H1 (cell line): ENCODE measurements at regions not wholly inside any gene's neighbourhood (a gene's known extent, or its start where the extent isn't known, plus 50 kb on each side); places are given as distances from the start of the nearest gene placed in this dataset.

ENCODE experiments used
- CTCF ChIA-PET: fragments of 300-600 bp; sonication (Branson Sonifier 250); formaldehyde crosslinking; loops from one replicate; lab custom pipeline; 2021; ENCODE audit not compliant: partially characterized antibody; lab: Charles Lee
- POLR2A ChIA-PET: fragments of 300-600 bp; sonication (Branson Sonifier 250); formaldehyde crosslinking; loops from one replicate; lab custom pipeline; 2021; ENCODE audit warnings: inconsistent platforms; ENCODE audit not compliant: partially characterized antibody; lab: Charles Lee
- DNase-seq, 2 experiments: peaks; one replicate each; pipeline versions ENCODE4 v3.0.0 to v3.0.0-alpha.2; 2010 to 2022; ENCODE audit warnings: low spot score in 2 of 2, low read depth in 1 of 2, mixed read lengths in 1 of 2
- FAIRE-seq: peaks from 2 replicates; lab custom pipeline; 2011; peaks lifted over from hg19 to GRCh38; lab: Jason Lieb, UNC
- H2AFZ ChIP-seq: 2 replicates; pipeline ENCODE4 v1.8.1; 2012; ENCODE audit warnings: low read length, inconsistent platforms
- H2AK5ac ChIP-seq: 2 replicates; pipeline ENCODE4 v1.6.1; 2013; ENCODE audit warnings: low read depth, low read length
- H2BK120ac ChIP-seq: replicated peaks from 2 replicates; pipeline ENCODE3; 2013; ENCODE audit warnings: low read depth, low read length, inconsistent platforms
- H2BK12ac ChIP-seq: 2 replicates; pipeline ENCODE4 v1.6.1; 2013; ENCODE audit warnings: low read depth, low read length
- H2BK15ac ChIP-seq: 2 replicates; pipeline ENCODE4 v1.6.1; 2013; ENCODE audit warnings: low read length
- H2BK20ac ChIP-seq: 2 replicates; pipeline ENCODE4 v1.6.1; 2013; ENCODE audit warnings: low read length
- H2BK5ac ChIP-seq: 2 replicates; pipeline ENCODE4 v1.6.1; 2013; ENCODE audit warnings: low read depth, low read length
- H3K14ac ChIP-seq: 2 replicates; pipeline ENCODE4 v1.6.1; 2013; ENCODE audit warnings: inconsistent platforms; ENCODE audit not compliant: insufficient read length
- H3K18ac ChIP-seq: 2 replicates; pipeline ENCODE4 v1.6.1; 2013; ENCODE audit warnings: low read length; ENCODE audit errors: extremely low read depth
- H3K23ac ChIP-seq: 2 replicates; pipeline ENCODE4 v1.6.1; 2013; ENCODE audit warnings: inconsistent platforms; ENCODE audit not compliant: insufficient read length
- H3K23me2 ChIP-seq: 2 replicates; pipeline ENCODE4 v1.6.1; 2013; ENCODE audit warnings: low read depth, low read length
- H3K27ac ChIP-seq: 2 replicates; pipeline ENCODE4 v1.6.1; 2011; ENCODE audit warnings: low read depth, low read length, inconsistent platforms
- H3K27me3 ChIP-seq, 4 experiments: replicated peaks in 1 of 4; 1 replicate in 1 of 4; 2 replicates in 3 of 4; pipeline versions ENCODE4 v1.6.1 to v1.8.1; 2011 to 2013; ENCODE audit warnings: low read length in 3 of 4, mild to moderate bottlenecking in 3 of 4, inconsistent platforms in 2 of 4, mixed read lengths in 2 of 4, moderate library complexity in 1 of 4; ENCODE audit not compliant: control insufficient read depth in 3 of 4, insufficient read depth in 3 of 4; ENCODE audit errors: extremely low read depth in 1 of 4
- H3K36me3 ChIP-seq, 4 experiments: 2 replicates each; pipeline versions ENCODE4 v1.6.1 to v1.8.1; 2011 to 2013; ENCODE audit warnings: mild to moderate bottlenecking in 4 of 4, low read length in 3 of 4, moderate library complexity in 2 of 4, control low read depth in 1 of 4, inconsistent platforms in 1 of 4; ENCODE audit not compliant: insufficient read depth in 4 of 4, control insufficient read depth in 2 of 4
- H3K4ac ChIP-seq: replicated peaks from 2 replicates; pipeline ENCODE3; 2013; ENCODE audit warnings: low read length, low read depth, mixed read lengths, inconsistent platforms; ENCODE audit not compliant: insufficient read length
- H3K4me1 ChIP-seq, 4 experiments: replicated peaks in 1 of 4; 1 replicate in 1 of 4; 2 replicates in 3 of 4; pipeline versions ENCODE4 v1.6.1 to v1.8.1; 2011 to 2013; ENCODE audit warnings: low read length in 3 of 4, inconsistent platforms in 2 of 4, mixed read lengths in 1 of 4; ENCODE audit not compliant: insufficient read depth in 4 of 4, control insufficient read depth in 3 of 4
- H3K4me2 ChIP-seq, 2 experiments: 2 replicates each; pipeline versions ENCODE4 v1.6.1 to v1.8.1; 2011 to 2013; ENCODE audit warnings: low read depth in 2 of 2, low read length in 2 of 2, control low read depth in 1 of 2, inconsistent platforms in 1 of 2, mild to moderate bottlenecking in 1 of 2; ENCODE audit not compliant: insufficient read depth in 1 of 2
- H3K4me3 ChIP-seq, 4 experiments: fragments of 200-600, 300-600 bp in 1 of 4; sonication (generic), shearing (Covaris generic), sonication (Bioruptor Twin) in 1 of 4; 2 replicates each; pipeline versions ENCODE4 v1.5.1 to v1.8.1; 2011 to 2016; ENCODE audit warnings: low read length in 4 of 4, low read depth in 3 of 4, control low read depth in 2 of 4, inconsistent platforms in 2 of 4, mild to moderate bottlenecking in 2 of 4, mixed read lengths in 1 of 4, moderate library complexity in 1 of 4; ENCODE audit not compliant: insufficient read depth in 2 of 4; ENCODE audit errors: extremely low read depth in 1 of 4
- H3K56ac ChIP-seq: replicated peaks from 2 replicates; pipeline ENCODE3; 2013; ENCODE audit warnings: low read depth, mild to moderate bottlenecking, mixed read lengths, low read length, inconsistent platforms; ENCODE audit not compliant: insufficient read length
- H3K79me1 ChIP-seq: 2 replicates; pipeline ENCODE4 v1.6.1; 2013; ENCODE audit warnings: low read depth, low read length, control low read depth
- H3K79me2 ChIP-seq, 2 experiments: 2 replicates each; pipeline versions ENCODE4 v1.6.1 to v1.8.1; 2012 to 2013; ENCODE audit warnings: low read length in 2 of 2, mild to moderate bottlenecking in 2 of 2, inconsistent platforms in 1 of 2; ENCODE audit not compliant: insufficient read depth in 2 of 2, control insufficient read depth in 1 of 2
- H3K9ac ChIP-seq, 4 experiments: replicated peaks in 1 of 4; 1 replicate in 1 of 4; 2 replicates in 3 of 4; pipeline versions ENCODE4 v1.6.1 to v1.8.1; 2011 to 2013; ENCODE audit warnings: low read depth in 3 of 4, low read length in 3 of 4, control low read depth in 2 of 4, mild to moderate bottlenecking in 2 of 4, moderate library complexity in 2 of 4, inconsistent platforms in 1 of 4; ENCODE audit errors: extremely low read depth in 1 of 4
- H3K9me3 ChIP-seq, 2 experiments: 2 replicates each; pipeline versions ENCODE4 v1.6.1 to v1.8.1; 2012 to 2013; ENCODE audit warnings: mild to moderate bottlenecking in 2 of 2, moderate library complexity in 2 of 2, control low read depth in 1 of 2, inconsistent platforms in 1 of 2, low read depth in 1 of 2, low read length in 1 of 2, mixed read lengths in 1 of 2; ENCODE audit not compliant: insufficient read depth in 2 of 2
- H4K20me1 ChIP-seq, 2 experiments: replicated peaks in 1 of 2; 2 replicates each; pipeline versions ENCODE3 to v1.8.1; 2011 to 2013; ENCODE audit warnings: inconsistent platforms in 2 of 2, low read length in 2 of 2, mild to moderate bottlenecking in 1 of 2; ENCODE audit not compliant: insufficient read depth in 2 of 2, control insufficient read depth in 1 of 2
- H4K5ac ChIP-seq: 2 replicates; pipeline ENCODE4 v1.6.1; 2013; ENCODE audit warnings: low read length, low read depth, mixed read lengths, inconsistent platforms; ENCODE audit not compliant: insufficient read length
- H4K8ac ChIP-seq: 2 replicates; pipeline ENCODE4 v1.8.0; 2013; ENCODE audit warnings: mild to moderate bottlenecking, moderate library complexity, low read length, inconsistent platforms; ENCODE audit not compliant: insufficient read depth; ENCODE audit errors: extremely low read depth
- H4K91ac ChIP-seq: replicated peaks from 2 replicates; pipeline ENCODE3; 2013; ENCODE audit warnings: low read length, mixed read lengths, inconsistent platforms; ENCODE audit not compliant: insufficient read length
- ATF2 ChIP-seq: IDR thresholded peaks from 2 replicates; pipeline ENCODE4 v1.6.1; 2012; ENCODE audit warnings: low read length, inconsistent platforms
- BRCA1 ChIP-seq: IDR thresholded peaks from 2 replicates; pipeline ENCODE4 v1.6.1; 2012; ENCODE audit warnings: low read depth, low read length, improper control_type of control experiment
- KDM4A ChIP-seq: IDR thresholded peaks from one replicate; pipeline ENCODE4 v1.7.1; 2012; ENCODE audit warnings: low read depth, mild to moderate bottlenecking, moderate library complexity, low read length, inconsistent platforms; ENCODE audit not compliant: severe bottlenecking
- MAX ChIP-seq: IDR thresholded peaks from 2 replicates; pipeline ENCODE4 v1.6.1; 2012; ENCODE audit warnings: inconsistent platforms
- RNF2 ChIP-seq: fragments of 200-900, 300-1000 bp; sonication (generic); IDR thresholded peaks from 2 replicates; pipeline ENCODE4 v1.7.1; 2016; ENCODE audit warnings: borderline replicate concordance, low read depth, mild to moderate bottlenecking, antibody characterized with exemption, low read length; ENCODE audit not compliant: poor library complexity, severe bottlenecking; ENCODE audit errors: missing control alignments
- RXRA ChIP-seq: IDR thresholded peaks from 2 replicates; pipeline ENCODE4 v1.6.1; 2011; ENCODE audit warnings: low read depth, mild to moderate bottlenecking, low read length, moderate library complexity; ENCODE audit not compliant: insufficient read depth
- SP1 ChIP-seq: IDR thresholded peaks from 2 replicates; pipeline ENCODE4 v1.6.1; 2011; ENCODE audit warnings: low read depth, low read length
- TBP ChIP-seq: IDR thresholded peaks from 2 replicates; pipeline ENCODE4 v1.6.1; 2011; ENCODE audit warnings: low read depth, low read length, improper control_type of control experiment
- YY1 ChIP-seq: IDR thresholded peaks from 2 replicates; pipeline ENCODE4 v1.6.1; 2011; ENCODE audit warnings: low read depth, mild to moderate bottlenecking, low read length
- WGBS, 2 experiments: shearing (Covaris generic) in 1 of 2; methylation state at CpG; one replicate each; pipeline versions ENCODE4 v1.1.6 to v1.1.7; 2013 to 2015; ENCODE audit warnings: low lambda C conversion rate in 2 of 2, mixed read lengths in 2 of 2, inconsistent platforms in 1 of 2, low coverage in 1 of 2, missing lambda C conversion rate in 1 of 2; ENCODE audit not compliant: insufficient replicate concordance in 2 of 2, insufficient coverage in 1 of 2, insufficient read length in 1 of 2; ENCODE audit errors: extremely low coverage in 1 of 2, missing lambda C conversion rate in 1 of 2; 5-methylcytosine and 5-hydroxymethylcytosine counted together

GRCh38 chrX:137286423-137286822, 252.6 kb upstream of the GPR101 start:
- no peak for FAIRE-seq
- no peaks in the 10 kb centered on the region for H4K20me1 ChIP-seq
- no peak for DNase-seq
- no peak overlapping the region for H2BK120ac ChIP-seq
- H3K23me2 ChIP-seq: no peaks in the 10 kb centered on the region
- H3K4me3 ChIP-seq: no peak overlapping the region
- H4K5ac ChIP-seq: no peak overlapping the region
- no peaks in the 10 kb centered on the region for H3K36me3 ChIP-seq
- H3K79me2 ChIP-seq: no peaks in the 10 kb centered on the region
- H2AK5ac ChIP-seq: no peak overlapping the region
- no peak overlapping the region for H2BK5ac ChIP-seq
- no peaks in the 10 kb centered on the region for H3K27me3 ChIP-seq
- ChIA-PET POLR2A (no interaction called here), CTCF (no interaction called here)
- no peak overlapping the region for H3K9ac ChIP-seq
- H4K8ac ChIP-seq: no peak overlapping the region
- H4K91ac ChIP-seq: no peak overlapping the region
- H3K79me1 ChIP-seq: no peaks in the 10 kb centered on the region
- no peak overlapping the region for H3K23ac ChIP-seq
- no peak overlapping the region for H3K14ac ChIP-seq
- H2BK15ac ChIP-seq: no peak overlapping the region
- no peak overlapping the region for H2BK12ac ChIP-seq
- H2BK20ac ChIP-seq: no peak overlapping the region
- no peak overlapping the region for H3K4me2 ChIP-seq
- H3K56ac ChIP-seq: no peak overlapping the region
- 95% methylated on average over 2 of the region's 2 CpGs; no CpG with 5 or more reads in 1 of the 2 experiments for WGBS, 2 experiments
- H3K9me3 ChIP-seq: no peaks in the 10 kb centered on the region
- no peak overlapping the region for H3K18ac ChIP-seq
- no peak overlapping the region for H3K27ac ChIP-seq
- H3K4ac ChIP-seq: no peak overlapping the region
- no peaks in the 10 kb centered on the region for H3K4me1 ChIP-seq
- H2AFZ ChIP-seq: no peak overlapping the region
- TF ChIP-seq KDM4A (no peak), RNF2 (no peak), TBP (no peak), ATF2 (no peak), MAX (no peak), BRCA1 (no peak), SP1 (no peak), YY1 (no peak), RXRA (no peak)
